ENCODE measurements at regions not wholly inside any gene's neighbourhood (a gene's known extent, or its start where the extent isn't known, plus 50 kb on each side); places are given as distances from the start of the nearest gene placed in this dataset.

DNA sequence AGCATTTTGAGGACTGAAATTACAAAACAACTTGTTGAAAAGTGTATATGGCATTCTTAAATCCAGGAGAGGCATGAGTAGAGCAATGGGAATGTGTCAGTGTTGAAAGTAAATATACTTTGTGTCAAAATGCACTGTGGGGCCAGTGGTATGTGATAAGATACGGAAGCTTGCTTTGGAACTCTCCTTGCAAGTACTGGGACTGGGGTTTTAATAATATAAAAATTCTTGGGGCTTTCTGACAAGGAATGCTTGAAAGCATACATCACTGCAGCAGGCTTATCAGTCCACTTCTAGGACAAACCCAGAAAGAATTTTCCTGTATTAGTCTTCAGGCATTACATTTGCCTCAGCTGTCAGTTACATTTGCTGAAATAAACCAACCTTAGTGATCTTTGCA is 472.8 kb upstream of the FZD8 start:
- DNase-seq (ENCODE audit: low read depth) = peak; percentile 36

DNA sequence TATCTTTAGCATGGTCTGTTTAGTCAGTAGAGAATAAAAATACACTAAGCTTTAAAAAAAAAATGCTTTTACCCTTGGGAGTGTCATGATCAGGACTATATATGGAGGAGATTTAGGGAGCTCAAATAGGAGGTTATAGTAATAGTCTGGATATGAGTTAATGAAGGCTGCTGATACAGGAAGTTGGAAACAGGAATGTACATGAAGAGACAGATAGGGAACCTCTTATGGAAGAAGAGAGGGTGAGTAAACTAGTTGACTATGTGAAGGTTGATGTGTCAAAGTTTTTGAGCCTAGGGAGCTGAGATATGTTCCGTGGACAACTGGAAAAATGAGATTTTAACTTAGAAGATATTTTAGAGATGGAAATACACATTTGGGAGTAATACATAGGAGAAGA is 472.0 kb upstream of the FZD8 start:
- no peak for DNase-seq (ENCODE audit: low read depth)

DNA sequence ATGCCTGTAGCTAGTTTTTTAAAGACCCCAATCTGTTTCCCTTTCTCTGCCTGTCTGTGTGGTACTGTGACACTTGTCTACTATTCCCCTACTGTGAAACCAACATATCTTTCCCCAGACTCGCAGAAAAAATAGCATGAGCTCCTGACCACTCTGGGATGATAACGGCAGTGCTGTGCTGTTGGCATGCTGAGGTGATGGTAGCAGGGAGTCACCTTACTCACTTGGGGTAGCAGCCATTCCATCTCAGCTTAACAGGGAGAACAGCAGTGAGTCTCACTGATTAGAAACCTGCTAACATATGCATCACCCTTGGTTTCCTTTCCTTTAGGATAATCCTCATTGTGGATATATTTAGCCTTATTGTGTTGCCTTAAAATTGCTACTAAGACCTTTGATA is 469.6 kb upstream of the FZD8 start:
- no peak for DNase-seq (ENCODE audit: low read depth)

DNA sequence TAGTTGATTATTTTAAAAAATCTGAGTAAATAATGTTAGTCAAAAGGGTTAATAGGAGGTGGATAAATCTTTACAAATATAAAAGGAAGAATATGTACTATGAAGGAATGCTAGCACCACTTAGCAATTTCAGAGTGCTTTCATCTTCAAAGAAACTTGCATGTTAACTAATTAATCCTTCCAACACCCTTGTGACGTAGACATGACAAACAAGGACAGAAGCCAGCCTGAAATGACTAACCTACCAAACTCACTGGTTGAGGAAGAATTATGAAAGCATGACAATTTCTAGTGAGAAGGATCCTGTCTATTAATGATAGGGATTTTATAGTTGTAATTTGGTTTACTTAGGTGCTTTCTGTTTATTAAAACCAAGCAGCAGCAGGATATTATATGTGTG is 468.0 kb upstream of the FZD8 start:
- no peak for DNase-seq (ENCODE audit: low read depth)

DNA sequence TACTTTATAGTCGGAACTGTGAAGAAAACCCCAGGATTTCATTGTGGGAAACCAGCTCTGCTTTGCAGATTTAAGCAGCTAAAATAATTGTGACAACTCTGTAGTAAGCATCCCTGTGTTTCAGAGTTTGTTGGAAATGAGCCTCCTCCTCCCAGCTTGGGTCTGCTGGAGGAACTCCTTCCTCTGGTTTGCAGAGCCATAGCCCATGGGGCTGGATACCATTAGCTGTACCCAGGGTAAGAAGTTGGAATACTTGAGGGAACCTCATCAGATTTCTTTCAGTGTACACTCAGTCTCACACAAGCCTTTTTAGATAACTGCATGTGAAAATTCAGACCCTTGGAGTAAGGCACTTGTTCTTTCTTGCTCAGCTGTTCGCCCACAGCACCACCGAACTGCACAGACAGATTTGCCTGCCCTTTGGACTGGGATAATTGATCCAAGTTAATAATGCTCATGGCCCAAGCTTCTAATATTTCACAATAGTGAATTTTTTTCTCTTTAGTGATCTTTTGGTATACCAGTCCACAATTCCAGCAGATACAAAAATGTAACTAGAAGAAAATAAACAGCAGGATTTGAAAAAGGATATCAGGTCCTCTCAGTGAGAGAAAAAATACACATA is 467.4 kb upstream of the FZD8 start:
- no peak for DNase-seq (ENCODE audit: low read depth)

DNA sequence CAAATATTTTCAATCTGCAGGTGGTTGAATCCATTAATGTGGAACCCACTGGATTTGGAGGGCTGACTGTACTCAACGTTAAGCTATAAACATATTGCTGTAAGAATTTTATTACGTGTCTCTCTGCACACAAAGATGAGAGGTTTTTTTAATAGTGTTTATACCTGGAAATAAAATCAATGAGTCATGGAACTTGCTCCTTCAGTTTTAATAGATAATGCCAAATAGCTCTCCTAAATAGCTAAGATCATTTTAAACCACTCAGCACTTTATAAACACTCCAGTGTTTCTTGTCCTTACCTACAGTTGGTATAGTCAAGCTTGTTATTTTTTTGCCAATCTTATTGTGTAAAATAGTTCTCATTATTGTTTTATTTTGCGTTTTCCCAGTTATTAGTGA is 455.6 kb upstream of the FZD8 start:
- DNase-seq (ENCODE audit: low read depth) = peak; percentile 59

DNA sequence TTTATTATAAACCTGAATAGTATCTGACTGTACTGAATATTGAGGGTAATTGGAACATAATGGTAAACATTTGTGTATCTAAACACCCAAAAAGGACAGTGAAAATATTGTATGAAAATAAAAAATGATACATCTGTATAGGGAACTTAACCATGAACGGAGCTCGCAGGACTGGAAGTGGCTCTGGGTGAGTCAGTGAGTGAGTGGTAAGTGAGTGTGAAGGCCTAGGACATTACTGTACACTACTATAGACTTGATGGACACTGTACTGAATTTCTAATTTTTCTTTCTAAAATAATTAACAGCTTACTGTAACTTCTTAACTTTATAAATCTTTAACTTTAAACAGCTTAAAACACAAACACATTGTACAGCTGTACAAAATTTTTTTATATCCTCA is 454.5 kb upstream of the FZD8 start:
- DNase-seq (ENCODE audit: low read depth) = peak; percentile 41

DNA sequence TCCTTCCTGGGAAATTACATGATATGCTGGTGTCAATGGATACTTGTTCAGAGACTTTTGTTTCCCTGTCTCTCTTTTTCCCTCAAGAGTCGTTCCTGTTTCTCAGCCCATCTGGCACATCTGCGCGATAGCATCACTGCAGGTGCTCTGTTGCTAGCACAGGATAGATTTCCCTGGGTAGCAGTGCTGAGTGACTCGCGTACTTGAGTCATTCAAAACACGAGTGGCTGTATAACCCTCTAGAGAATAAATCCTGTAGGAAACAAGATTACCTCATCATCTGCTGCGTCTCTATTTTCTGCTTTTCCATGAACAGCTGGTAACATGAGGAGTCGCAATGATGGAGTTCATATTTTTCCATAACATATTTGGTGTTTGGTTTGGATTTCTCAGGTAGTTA is 452.0 kb upstream of the FZD8 start:
- DNase-seq (ENCODE audit: low read depth) = no peak

DNA sequence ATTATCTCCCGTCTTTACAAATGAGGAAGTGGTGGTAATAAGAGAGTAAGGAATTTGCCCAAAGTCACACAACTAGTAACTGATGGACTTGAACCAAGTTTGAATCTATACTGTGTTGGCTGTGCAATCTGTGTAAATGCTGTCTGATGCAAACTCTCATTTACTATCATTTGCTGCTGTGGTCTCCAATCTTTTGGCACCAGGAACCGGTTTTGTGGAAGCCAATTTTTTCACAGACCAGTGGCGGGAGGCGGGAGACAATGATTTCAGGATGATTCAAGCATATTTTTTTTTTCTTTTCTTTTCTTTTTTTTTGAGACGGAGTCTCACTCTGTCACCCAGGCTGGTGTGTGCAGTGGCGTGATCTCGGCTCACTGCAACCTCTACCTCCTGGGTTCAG is 450.0 kb upstream of the FZD8 start:
- no peak for DNase-seq (ENCODE audit: low read depth)

DNA sequence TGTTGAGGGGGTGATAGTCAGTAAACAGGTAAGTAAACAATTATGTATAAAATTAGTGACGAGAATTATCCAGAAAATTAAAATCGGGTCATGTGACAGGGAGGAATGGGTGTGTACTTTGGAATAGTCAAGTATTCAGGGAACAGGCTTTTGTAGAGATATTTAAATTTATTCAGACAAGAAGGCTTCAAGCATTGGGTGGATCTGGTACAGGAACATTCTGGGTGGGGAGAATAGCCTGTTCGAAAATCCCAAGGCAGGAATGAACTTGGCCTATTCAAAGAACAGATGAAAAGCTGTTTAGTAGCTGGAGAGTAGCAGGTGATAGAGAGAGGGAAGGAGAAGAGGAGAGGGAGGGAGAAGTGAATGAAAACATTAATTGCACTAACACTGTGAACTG is 448.9 kb upstream of the FZD8 start:
- DNase-seq (ENCODE audit: low read depth) = no peak

DNA sequence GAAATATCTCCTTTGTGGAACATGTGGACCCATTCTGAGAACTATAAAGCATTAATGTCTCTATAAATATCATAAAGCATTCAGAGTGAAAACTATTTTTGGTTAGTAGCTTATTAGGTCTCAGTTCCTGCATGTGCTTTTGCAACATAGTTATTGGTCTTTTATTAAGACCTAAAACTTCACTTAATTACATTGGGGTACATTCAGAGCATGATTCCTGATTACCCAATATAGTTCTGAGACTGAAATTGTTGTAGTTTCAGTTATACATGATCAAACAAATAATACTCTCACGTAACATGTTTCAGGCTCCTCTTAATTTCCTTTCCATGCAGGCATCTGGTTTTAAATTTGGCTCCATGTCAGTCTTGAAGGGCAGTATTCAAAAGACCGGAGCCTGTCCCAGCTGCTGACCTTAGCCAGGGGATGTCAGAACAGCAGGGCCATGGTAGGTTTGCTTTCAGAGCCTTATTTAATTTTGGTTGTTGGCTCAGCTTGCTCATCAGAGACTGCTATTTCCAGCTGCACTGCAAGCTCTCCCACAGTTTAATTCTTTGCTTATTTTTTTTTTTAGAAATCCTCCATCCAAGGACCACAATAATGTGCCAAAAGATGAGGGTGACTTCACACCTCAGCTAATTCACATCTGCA is 447.8 kb upstream of the FZD8 start:
- DNase-seq (ENCODE audit: low read depth) = no peak

DNA sequence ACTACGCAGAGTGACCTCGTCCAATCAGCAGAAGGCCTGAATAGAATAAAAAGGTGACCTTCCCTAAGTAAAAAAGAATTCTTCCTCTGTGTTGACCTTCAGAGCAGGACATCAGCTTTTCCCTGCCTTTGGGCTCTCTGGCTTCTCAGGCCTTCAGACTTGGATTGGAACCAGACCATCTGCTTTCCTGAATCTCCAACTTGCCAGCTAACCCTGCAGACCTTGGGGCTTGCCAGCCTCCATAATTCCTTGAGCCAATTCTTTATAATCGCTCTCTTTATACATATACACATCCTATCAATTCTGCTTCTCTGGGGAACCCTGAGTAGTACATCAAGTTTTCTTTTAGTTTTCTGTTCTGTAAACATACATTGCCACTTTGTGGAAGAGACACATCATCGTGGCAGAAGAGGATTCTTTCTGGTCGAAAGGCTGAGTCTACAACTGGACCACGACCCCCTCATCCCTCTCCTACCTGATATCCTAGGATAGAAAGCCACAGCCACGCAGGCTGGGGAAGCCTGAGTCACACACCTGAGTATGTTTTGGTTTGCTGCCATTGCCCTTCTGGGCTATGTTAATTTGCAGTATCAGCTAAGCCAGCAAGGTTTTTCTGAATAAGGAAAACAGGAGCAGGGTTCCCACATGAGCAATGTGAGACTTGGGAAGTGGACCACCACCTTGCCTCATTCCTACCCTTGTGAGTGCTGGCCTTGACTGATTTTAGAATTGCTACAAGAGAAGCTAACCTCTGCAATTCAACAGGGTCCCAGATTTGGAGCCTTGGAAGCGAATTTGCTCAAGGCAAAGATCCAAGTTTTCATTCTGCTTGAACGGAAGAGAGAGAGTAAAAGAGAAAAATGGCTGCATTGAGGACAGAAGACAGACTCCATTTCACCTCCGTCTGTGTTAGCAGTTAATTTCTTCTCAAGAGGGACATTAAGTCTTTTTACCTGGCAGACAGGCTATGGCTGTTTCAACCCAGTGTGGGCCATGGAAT is 445.2 kb upstream of the FZD8 start:
- DNase-seq (ENCODE audit: low read depth) = no peak

DNA sequence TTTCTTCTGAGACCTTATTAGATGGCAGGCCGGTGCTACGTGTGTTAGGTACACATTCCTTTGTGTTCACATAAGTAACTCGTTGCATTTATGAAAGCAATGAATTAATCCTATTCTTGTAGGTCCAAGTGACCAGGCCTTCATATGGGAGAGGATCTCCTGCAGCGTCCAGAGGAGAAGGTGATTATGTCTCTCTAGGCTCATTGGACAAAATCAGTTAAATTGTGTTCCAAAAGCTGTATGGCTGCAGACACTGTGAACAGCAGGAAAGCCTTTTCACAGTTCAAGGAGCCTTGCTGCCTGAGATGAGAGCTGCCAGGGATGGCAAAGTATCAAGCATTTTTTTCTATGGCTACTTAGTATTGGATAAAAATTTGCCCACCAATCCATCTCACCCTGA is 433.1 kb upstream of the FZD8 start:
- DNase-seq (ENCODE audit: low read depth) = no peak

DNA sequence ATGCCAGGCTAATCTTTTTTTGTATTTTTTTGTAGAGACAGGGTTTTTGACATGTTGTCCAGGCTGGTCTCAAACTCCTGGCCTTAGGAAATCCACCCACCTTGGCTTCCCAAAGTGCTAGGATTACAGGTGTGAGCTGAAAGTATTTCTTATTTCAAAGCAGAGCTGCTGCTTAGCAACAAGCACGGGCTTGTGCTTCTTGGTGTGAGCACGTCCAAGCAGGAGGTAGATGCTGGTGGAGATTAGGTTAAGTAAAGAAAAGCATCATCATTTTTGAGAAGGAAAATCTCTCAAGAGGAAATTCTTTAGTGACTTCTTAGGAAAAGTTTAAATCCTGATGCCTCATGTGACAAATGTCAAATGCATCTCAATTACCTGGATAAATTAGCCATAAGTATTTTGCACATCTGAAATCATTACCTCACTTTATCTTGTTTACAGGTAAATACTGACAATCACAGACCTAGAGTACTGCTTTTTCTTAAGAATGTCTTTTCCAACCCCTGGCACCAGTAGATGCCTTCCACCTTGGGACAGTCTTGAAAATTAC is 431.8 kb upstream of the FZD8 start:
- no peak for DNase-seq (ENCODE audit: low read depth)

DNA sequence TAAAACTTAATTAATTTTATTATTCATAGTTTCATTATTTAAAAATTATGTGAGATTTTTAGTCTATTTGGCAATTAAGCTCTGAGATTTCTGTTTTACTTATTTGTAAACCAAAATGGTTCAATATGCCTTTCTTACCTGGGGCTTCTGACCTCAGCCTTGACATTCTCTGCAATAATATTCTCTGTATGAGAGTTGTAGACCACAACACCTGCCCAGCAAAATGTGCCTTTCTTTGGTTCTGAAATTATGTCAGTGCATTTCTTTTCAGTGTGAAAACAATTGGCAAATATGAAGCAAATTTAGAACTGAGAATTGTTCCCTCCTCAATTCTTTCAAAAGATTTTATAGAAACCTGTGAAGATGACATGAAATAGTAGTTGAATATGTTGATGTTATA is 426.4 kb upstream of the FZD8 start:
- DNase-seq (ENCODE audit: low read depth) = no peak

DNA sequence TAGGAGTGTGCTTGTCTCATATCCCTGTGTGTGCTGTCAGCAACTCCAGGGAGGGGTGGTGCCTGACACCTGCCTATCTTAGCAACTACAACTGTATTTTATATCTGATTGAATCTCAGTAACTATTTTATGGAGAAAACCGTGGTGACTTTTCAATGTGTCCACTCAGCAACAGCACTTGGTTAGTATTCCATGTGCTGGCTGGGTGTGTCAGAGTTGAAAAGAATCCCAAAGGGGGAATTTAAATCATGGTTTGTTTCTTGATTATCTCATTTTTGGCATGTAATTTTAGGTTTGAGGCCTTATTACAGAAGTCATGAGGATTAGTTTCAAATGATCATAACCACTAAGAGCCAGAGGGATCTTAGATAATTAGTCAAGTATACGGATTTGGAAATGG is 425.7 kb upstream of the FZD8 start:
- DNase-seq (ENCODE audit: low read depth) = no peak

DNA sequence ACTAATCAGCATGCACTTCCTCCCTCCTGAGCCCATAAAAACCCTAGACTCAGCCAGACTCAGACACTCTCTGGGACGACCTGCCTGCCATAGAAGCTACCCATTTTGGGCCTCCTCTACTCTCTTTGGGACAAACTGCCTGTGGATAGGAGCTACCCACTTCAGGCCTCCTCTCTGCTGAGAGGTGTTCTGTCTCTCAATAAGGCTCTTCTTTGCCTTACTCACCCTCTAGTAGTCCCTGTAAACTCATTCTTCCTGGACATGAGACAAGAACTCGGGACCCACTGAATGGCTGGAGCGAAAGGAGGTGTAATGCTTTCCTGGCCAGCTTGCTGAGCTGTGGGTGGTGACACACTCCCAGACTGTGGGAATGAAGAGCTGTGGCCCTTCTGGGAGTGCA is 424.8 kb upstream of the FZD8 start:
- DNase-seq (ENCODE audit: low read depth) = no peak

DNA sequence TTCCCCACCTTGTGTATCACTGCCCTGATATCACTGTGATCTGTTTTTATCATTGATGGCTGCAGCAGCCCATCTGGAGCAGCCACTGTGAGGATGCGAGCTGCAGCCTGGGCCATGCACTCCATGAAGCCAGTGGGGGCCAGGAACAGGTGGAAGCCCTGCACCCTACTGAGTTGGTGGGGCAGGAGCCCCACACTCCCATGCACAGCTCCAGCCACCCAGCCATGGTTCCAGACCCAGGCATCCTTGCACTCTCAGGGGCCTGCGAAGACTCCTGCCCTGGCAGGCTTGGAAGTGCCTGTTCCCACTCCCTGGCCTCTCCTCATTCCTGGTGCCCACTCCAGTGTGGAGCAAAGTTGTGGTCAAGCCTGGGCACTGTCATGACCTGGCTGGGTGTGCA is 424.0 kb upstream of the FZD8 start:
- no peak for DNase-seq (ENCODE audit: low read depth)

DNA sequence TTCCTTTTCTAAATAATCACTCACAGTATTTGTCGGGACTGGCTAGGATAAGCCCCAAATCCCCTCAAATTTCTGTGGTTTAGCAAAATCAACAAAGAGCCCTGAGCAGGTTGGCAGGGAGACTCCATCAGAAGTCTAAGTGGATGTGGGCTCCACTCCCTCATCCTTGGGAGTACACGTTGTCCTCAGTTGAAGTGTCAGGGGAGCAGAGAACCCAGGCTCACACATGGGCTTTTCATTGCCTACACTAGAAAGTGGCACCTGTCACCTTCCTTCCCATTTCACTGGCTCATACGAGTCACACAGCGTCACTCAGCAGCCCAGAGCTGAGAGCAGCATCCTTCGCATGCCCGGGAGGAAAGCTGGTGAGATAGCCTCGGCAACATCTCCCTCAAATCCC is 421.3 kb upstream of the FZD8 start:
- DNase-seq (ENCODE audit: low read depth) = no peak

DNA sequence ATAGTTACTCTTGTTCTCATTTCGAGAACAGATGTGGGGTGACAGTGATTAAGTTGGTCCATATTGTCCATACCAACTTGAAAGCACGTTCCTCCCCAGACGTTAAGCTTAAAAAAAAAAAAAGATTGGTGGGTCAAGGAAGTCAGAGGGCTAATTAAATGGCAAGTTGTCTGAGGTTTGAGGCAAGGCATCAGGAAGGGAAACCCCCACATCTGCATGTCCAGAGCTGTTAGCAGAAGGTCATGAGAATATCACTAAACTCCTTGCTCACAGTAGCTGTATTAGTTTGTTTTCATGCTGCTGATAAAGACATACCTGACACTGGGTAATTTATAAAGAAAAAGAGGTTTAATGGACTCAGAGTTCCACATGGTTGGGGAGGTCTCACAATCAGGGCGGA is 415.6 kb upstream of the FZD8 start:
- DNase-seq (ENCODE audit: low read depth) = no peak

DNA sequence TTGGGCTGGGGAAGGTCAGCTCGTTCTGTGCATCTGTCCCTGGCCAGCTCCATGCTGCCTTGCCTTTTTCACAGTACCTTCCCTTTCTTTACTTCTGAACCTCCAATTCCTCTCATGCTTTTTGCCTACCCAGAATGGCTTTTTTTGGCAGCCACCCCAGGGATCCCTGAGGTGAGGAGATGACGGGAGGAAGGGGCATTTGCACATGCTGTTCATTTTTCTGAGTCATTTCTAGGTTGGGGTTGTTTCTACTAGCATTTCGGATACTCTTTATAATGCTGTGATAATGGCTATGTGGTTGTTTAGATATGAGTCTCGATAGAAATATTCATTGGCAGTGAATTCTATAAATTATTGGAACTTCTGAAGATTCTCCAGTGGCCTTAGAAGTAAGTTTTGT is 415.1 kb upstream of the FZD8 start:
- DNase-seq (ENCODE audit: low read depth) = peak; percentile 17

DNA sequence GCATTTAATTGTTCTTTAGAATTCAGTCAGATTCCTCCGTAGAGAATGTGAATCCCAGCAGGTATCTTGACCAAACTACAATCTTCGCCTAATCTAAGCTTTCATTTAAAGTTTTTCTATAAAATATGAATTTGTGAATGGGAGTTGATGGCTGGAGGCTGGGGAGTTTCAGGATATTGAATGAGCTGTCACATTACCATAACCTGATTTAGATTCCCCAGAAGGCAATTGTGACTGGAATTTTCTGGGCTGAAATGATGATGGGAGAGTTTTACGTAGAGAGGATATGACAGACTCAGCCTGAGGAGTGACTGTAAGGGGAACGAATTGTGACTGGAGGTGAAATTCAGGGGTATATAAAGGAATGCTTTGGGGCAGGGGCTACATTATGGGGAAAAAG is 411.7 kb upstream of the FZD8 start:
- DNase-seq (ENCODE audit: low read depth) = no peak

DNA sequence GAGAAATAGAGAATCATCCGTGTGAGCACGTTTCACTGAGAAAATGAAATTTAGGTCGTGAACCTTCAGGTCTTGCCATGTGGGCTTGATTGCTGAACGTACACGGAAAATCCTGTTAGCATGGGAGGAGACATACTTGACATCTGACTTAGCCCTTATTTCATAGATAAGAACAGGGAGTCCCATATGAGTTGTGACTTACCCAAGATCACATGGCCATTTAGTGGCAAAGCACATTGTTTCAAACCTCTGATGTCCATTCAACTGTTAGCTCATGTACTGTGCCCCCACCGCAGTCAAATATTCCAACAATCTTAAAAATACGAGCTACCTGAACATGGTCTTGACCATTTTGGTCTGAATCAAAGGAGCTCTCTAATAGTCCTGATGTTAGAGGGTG is 411.2 kb upstream of the FZD8 start:
- no peak for DNase-seq (ENCODE audit: low read depth)
